GM18520 (cell line): ENCODE measurements at regions not wholly inside any gene's neighbourhood (a gene's known extent, or its start where the extent isn't known, plus 50 kb on each side); places are given as distances from the start of the nearest gene placed in this dataset.

Experiments used
- ATAC-seq: cut with Tn5 transposase; IDR thresholded peaks from one replicate; pipeline ENCODE4 v1.9.1; 2021; ENCODE audit not compliant: unreplicated experiment

DNA sequence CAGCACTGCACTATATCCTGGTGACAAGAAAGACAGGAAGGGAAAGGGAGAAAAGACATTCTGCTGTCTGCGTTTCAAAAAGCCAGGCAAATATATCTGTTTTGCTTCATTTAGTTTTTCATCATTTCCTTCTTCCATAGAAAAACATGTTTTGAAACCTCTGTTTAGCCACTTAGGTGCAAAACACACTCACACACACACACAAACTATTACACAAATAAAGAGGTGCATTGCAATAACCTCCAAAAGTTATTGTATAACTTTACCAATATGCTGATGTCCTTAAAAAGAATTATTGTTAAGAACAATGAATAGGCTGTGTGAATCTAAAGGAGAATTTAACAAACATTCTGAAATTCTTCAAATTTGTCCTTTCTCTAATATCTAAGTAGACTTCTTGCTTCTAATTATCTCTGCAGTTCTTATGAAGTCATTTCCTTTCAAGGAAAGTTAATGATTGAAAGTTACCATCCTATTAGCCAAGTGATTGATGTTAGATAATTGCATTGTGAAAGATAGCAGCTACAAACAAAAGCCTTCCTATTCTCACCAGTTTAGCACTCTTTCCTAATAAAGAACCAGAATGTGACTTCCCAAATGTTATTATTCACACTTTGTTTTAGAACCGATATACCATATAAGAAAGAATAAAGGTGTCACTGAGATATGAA, 516.7 kb downstream of the KCNJ3 start:
- ATAC-seq = no peak

DNA sequence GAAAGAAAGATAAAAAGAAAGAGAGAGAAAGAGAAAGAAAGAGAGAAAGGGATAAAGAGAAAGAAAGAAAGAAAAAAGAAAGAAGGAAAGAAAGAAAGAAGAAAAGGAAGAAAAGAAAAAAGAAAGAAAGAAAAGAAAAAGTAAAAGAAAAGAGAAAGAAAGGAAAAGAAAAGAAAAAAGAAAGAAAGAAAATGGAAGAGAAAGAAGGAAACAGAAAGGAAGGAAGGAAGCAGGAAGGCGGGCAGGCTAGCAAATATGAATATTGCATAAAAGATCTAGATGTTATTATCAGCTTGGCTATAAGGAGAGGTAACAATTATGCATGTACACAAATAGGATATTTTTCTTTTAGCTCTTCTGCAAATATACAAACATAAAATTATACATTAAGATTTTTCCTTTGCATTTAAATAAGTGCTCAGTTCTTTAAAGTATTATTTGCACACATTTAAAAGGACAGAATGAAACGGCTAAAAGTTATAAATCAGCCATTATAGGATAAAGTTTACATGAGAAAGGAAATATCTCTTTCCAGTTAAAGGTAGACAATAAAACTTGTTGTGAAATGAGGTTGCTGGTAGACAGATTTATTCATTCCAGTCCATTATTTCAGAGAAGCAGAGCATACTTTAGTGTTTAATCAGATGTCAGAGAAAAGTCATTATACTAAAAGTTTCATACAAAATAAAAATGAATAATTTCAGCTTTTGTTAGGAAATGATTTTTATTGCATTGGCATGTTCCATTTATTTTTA, 511.4 kb downstream of the KCNJ3 start:
- ATAC-seq = no peak

DNA sequence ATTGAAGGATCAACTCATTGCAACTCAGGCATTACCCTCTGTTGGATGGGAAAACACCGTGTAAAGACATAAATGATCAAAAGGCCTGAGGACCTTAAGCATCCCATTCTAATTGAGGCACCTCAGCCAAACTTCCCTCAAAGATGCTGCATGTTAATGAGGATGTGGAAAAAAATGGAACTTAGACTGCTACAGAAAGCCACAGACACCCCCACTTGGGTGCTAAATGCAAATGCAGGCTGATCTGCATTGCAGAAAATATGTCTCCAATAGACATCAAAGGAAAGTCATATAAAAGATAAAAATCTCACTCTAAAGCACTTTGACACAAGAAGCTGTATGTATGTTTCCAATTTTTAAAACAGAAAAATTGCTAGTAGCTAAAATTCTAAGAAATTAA, 504.7 kb downstream of the KCNJ3 start:
- peak; percentile 40 for ATAC-seq

DNA sequence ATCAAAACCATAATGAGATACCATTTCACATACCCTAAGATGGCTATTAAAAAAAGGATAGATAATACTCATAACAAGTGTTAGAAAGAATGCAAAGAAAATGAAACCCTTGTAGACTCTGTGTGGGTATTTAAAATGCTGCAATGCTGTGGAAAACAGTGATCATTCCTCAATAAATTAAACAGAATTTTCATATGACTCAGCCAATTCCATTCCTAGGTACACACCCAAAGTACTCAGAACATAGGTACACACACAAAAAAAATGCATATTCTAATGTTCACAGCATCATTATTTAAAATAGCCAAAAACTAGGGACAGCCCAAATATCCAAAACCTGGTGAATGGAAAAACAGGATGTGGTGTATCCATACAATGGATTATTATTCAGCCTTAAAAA, 502.3 kb downstream of the KCNJ3 start:
- ATAC-seq = no peak

DNA sequence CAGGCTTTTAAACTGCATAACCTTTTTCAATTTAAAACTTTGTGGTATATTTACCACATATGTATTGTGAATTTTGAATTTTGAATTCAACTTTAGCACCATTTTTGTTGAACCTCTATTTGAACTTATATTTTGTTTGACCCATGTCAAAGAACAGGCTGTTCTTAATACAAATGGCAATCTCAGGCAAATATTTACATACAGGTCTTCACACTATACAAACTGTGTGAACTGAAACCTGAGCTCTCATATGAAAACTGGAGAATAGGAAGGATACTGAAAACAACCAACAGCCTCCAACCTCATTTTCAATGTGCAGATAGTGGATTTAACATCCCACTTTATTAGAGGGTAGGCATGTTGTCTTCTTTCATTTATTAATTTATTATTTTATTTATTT, 491.8 kb downstream of the KCNJ3 start:
- ATAC-seq = peak; percentile 70

DNA sequence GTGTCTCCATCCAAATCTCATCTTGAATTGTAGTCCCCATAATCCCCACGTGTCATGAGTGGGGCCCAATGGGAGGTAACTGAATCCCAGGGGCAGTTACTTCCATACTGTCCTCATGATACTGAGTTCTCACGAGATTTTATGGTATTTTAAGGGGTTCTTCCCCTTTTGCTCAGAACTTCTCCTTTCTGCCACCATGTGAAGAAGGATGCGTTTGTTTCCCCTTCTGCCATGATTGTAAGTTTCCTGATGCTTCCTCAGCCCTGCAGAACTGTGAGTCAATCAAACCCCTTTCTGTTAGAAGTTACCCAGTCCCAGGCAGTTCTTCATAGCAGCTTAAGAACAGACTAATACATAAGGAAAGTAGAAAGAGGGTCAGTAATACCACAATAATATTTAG, 480.4 kb downstream of the KCNJ3 start:
- ATAC-seq = no peak

DNA sequence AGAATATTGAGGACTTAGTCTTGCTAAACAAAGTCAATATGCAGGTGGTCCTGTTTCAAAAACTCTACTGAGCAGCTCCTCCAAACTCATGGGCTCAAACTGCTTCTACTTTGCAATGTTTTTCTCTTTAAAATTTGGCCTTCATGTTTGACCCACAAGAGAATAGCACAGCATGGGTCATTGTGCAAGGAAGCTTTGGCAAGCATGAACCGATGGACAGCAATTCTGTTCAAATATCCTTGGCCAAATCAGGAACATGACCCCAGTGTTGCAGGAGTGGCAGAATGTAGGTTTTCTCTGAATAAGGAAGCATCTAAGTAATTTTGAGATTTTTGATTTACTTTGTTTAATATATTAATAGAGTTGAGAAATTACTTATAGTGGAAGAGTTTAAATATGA, 477.9 kb downstream of the KCNJ3 start:
- ATAC-seq = no peak

DNA sequence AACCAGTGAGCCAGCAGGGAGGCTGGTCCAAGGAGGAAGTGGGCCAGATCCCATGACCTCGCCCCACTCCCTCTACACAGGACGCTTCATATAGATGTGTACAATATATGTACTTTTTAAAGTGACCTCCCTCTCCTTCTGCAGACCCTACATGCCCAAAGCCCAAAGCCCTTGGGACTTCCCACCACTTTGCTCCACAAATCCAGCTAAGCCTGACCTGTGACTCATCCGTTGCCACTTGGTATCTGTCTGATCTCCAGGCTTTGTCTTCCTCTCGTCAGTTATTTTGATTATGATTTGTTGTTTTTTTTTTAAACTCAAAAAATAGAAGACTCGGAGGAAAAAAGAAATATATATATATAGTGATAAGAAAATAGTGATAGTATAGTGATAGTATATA, 470.8 kb downstream of the KCNJ3 start:
- no peak for ATAC-seq

DNA sequence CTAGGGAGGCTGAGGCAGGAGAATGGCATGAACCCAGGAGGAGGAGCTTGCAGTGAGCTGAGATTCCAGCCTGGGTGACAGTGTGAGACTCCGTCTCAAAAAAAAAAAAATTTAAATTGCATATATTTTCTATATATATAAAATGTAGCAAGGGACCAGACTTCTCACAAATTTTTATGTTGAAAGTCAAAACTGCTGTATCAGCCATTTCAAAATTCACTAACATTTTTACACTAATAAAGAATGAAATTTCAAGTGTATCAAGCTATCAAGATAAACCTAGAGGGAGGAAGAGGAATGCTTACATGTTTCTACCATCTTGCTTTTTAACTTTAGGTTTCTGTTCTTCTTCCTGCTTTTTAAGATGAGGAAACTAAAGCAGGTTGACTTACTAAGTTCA, 464.0 kb downstream of the KCNJ3 start:
- no peak for ATAC-seq

DNA sequence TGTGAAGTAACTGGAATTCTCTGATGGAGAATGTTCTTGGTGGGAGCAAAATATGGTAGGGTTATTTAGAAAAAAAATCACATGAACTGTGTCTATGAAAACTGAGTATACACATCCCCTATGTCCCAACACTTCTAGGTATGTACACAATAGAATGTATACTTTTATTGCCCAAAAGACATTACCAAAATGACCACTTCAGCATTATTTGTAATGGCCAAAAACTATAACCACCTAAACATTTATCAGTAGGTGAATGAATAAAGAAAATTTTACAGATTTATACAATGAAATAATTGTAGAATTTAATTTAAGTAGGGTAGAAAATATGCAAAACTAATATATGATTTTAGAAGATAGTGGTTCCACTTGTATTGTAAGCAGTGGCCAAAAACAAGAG, 462.8 kb downstream of the KCNJ3 start:
- no peak for ATAC-seq

DNA sequence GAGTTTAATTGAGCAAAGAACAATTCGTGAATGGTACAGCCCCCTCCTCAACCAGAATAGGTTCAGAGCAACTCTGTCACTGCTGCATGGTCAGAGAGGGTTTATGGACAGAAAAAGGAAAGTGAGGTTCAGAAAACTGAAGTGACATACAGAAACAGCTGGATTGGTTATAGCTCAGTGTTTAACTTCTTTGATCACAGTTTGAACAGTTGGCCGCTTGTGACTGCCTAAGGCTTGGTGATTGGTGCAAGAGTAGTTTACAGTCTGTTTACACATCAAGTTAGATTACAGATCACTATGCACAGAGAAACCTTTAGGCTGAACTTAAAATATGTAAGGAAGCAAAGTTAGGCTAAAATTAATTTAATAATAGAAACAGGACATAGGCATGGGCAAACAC, 459.2 kb downstream of the KCNJ3 start:
- no peak for ATAC-seq

DNA sequence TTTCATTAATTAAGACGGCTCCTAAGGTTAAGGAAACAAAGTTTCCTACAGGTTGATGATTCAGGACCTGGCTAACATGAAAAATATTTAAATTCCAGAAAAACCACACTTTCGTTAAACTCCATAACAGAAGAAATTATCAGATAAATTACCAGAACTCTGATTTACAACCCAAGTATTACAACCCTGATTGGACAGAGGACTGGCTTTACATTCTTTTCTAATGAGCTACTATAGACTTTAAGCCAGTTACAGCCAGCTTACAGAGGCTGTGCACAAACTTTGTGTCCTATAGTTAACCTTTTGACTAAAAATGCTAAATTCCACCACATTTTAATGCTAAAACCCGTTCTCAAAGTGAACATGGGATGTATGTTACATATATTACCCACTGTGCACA, 458.6 kb downstream of the KCNJ3 start:
- ATAC-seq = no peak

DNA sequence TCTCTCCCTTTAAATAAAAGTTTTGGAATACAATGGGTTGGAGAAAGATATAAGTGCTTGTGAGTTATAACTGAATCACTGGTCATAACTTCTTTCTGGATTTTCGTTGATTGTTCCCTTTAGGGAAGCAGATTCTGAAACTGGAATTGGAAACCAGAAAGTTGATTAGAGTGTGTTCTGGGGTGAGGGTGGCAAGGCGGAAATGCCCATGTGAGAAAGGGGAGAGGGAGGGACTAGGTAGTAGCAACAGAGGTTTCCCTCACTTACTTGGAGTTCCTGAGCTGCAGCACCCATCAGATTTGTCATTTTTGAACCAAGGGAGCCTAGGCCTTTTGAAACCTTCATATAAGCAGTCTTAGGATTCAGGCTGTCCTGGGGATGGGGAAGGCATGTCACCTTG, 453.4 kb downstream of the KCNJ3 start:
- no peak for ATAC-seq

DNA sequence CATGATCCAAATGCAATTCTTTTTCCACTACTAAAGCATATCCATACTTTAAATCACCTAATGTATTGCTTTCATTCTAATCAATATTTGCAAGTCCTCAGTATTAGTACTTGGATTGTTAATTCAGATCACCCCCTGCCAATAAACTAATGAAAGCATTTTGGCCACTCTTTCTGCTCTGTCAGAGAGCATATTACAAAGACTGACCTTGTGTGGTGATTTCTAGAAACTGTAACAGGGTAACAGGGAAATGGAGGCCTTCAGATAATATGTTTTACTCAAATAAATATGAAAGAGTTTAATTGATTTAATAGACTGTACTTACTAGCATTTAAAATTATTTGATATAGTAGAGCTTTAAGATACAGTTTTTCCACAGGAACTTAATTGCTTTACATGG, 453.0 kb downstream of the KCNJ3 start:
- ATAC-seq = no peak

DNA sequence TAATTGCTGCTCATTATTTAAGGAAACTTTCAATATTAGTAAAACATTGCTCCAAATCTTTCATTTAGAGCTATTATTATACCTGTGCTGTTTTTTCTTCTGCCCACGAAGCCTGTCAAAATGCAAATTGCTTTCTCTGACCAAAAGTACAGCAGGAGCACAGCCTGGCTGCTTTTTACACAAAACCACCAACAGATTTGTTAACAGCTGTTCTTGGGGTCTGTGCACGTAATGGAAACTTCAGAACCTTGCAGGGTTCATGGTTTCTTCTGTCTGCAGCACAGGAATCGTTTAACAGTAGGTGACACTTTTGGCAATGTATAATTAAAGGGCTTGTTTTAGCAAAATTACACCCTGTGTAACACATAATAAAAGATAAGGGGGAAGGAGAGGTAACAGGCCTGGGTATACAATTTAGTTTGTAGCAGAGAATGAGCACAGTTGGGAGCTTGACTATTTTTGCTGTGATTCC, 447.3 kb downstream of the KCNJ3 start:
- peak; percentile 96 for ATAC-seq

DNA sequence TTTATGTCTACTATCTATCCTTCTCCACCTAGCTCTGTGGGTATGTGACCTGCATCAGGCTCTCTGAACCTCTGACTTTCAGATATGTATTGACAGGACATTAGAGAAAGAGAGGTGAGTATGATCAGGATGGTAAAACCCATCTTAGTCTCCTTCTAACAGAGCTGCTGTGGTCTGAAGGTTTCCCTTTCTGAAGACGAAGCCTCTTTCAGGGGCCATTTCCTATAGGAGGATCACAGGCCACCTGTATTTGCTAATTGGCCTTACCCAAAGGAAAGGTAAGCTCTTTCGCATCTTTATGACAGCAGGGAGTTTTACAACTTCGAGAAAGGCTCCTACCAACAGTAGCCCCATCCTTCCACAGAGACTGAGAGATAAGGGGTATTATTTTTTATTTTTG, 442.9 kb downstream of the KCNJ3 start:
- ATAC-seq = no peak

DNA sequence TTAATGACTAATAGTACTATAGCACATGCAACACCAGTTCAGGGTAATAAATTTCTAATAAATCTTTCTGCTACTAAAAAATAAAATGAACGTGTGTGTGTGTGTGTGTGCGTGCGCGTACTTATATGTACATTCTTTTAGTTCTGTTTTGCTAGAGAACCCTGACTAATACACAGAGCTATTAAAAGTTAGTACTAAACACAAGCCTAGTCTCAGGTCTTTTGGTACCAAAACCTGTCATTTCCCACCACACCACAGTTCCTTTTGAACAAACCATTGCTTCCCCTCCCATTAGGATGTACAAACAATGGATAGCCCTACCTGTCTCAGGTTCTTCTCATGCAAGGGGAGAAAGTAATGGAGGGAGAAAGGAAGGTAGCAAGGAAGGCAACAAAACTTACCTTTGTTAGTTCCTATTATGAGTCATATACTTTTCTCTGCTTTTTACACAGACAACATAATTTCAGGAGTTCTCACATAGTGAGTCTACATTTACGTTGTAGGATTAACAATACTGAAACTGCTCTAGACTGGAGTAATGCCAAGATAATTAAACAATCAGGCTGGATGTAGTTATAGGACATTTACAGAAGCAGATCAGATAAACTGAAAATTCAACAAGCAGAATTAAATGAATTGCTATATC, 427.2 kb downstream of the KCNJ3 start:
- ATAC-seq = no peak

DNA sequence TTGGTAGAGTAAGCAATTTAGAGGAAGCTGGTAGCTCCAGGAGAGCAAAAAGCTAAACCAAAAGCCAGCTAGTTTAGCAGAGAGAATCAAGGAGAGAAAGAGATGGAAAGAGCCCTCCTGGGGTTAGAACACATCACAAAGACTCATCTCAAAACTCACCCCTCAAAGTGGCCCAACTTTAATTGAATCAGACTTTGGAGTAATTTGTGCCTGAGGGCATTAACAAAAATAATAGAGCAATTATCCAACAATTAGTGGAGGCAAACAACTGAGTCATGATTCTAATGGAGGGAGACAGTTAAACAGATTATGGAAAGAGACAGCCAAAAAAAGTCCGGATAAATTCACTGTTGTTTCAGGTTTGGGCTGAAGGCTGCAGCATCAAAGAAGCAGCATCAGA, 417.4 kb downstream of the KCNJ3 start:
- no peak for ATAC-seq

DNA sequence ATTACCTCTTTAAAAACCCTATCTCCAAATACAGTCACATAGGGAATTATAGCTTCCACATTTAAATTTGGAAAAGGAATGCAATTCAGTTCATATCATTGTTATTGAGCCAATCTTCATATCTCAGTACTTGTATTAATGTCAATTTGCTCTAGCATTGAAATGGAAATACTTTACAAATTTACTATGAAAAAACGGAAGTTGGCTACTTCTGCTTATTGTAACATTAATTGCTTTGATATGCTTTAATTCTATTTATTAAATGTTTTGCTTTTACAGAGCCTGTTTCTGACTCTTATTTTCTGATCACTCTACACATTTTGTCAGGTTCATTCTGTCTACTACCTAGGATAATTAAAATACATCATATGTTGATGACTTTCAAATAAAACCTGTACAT, 412.6 kb downstream of the KCNJ3 start:
- no peak for ATAC-seq

DNA sequence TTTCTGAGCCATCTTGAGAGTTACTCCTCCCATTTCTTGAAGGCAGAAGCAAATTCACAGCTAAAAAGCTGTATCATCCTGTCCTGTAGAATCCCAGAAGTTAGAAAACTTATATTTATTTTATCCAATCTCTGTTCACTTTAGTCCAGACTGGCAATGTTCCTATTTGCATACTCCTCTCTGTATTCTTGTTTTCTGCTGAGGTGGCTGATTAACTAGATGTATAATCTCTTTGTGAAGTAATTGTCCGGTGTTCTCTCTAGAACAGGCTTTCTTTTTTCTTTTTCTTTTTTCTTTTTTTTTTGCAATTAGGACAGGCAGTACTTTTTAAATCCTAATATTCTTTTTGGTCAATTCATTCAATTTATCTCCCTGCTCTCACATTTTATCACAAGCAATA, 411.0 kb downstream of the KCNJ3 start:
- no peak for ATAC-seq

DNA sequence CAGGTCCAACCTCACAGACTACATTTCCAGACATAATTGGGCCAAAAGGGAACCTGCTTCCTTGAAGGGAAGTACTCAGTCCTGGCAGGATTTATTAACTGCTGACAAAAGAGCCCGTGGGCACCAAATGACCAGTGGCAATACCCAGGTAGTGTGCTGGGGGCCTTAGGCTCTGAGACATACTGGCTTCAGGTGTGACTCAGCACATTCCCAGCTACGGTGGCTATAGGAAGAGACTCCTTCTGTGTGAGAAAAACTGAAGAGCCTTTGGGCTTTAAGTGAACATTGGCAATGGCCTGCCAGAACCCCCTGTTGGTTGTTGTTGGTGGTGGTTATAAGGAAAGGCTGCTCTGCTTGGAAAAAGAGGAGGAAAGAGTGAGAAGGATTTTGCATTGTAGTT, 401.8 kb downstream of the KCNJ3 start:
- ATAC-seq = no peak

DNA sequence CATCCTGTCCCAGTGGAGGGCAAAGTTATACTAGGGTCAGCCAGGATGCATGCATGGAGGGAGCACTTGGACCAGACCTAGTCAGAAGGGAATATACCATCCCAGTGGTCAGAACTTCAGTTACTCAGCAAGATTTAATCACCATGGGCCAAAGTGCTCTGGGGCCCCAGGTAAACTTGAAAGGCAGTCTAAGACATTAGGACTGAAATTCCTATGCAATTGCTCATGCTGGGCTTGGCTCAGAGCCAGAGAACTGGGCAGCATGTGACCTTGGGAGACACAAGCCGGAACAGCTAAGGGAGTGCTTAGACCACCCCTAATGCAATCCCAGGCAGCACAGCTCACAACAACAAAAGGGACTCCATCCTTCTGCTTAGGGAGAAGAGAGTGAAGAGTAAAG, 401.3 kb downstream of the KCNJ3 start:
- ATAC-seq = no peak
